SK-N-SH (cell line): ENCODE measurements at regions not wholly inside any gene's neighbourhood (a gene's known extent, or its start where the extent isn't known, plus 50 kb on each side); places are given as distances from the start of the nearest gene placed in this dataset.

Experiments
- CTCF ChIA-PET: fragments of 300-600, 350-600 bp; formaldehyde crosslinking; extraction: SDS; loops from one replicate; lab custom pipeline; 2021; lab: Yijun Ruan, JAX
- POLR2A ChIA-PET: fragments of 350-600 bp; sonication (Branson Sonifier 250); formaldehyde crosslinking; extraction: SDS; loops from one replicate; lab custom pipeline; 2020; ENCODE audit warnings: antibody characterized with exemption, inconsistent platforms; lab: Yijun Ruan, JAX
- DNase-seq: peaks from one replicate; pipeline ENCODE4 v3.0.0; 2012
- H2AFZ ChIP-seq: fragments of 200-600 bp; sonication (generic); 2 replicates; pipeline ENCODE4 v1.8.1; 2016; ENCODE audit warnings: antibody characterized with exemption, mild to moderate bottlenecking, low read depth
- H3F3A ChIP-seq: fragments of 200-600 bp; sonication (generic); replicated peaks from 2 replicates; pipeline ENCODE3; 2016; ENCODE audit warnings: antibody characterized with exemption, mild to moderate bottlenecking; ENCODE audit not compliant: insufficient read depth
- H3K27ac ChIP-seq, 2 experiments: fragments of 200-500 bp in 1 of 2; fragments of 200-600 bp in 1 of 2; sonication (Bioruptor generic) in 1 of 2; sonication (generic), shearing (Covaris generic) in 1 of 2; 2 replicates each; pipeline versions ENCODE4 v1.5.1 to v1.6.1; 2014 to 2016; ENCODE audit warnings: low read depth in 2 of 2, inconsistent platforms in 1 of 2, low read length in 1 of 2, mild to moderate bottlenecking in 1 of 2, mixed read lengths in 1 of 2
- H3K27me3 ChIP-seq: fragments of 200-600 bp; sonication (generic), shearing (Covaris generic); 2 replicates; pipeline ENCODE4 v1.6.1; 2016; ENCODE audit warnings: mixed run types; ENCODE audit not compliant: insufficient read depth
- H3K36me3 ChIP-seq, 2 experiments: fragments of 200-500 bp in 1 of 2; fragments of 200-600 bp in 1 of 2; sonication (Bioruptor generic) in 1 of 2; sonication (generic) in 1 of 2; replicated peaks in 1 of 2; 2 replicates each; pipeline versions ENCODE3 to v1.5.1; 2014 to 2016; ENCODE audit warnings: low read length in 1 of 2, mild to moderate bottlenecking in 1 of 2; ENCODE audit not compliant: insufficient read depth in 2 of 2, control insufficient read depth in 1 of 2
- H3K4me1 ChIP-seq, 2 experiments: fragments of 200-500 bp in 1 of 2; fragments of 200-600 bp in 1 of 2; sonication (Bioruptor generic) in 1 of 2; sonication (generic), shearing (Covaris generic) in 1 of 2; 2 replicates each; pipeline versions ENCODE4 v1.5.1 to v1.6.1; 2014 to 2016; ENCODE audit warnings: low read depth in 1 of 2, low read length in 1 of 2, mixed run types in 1 of 2; ENCODE audit not compliant: insufficient read depth in 2 of 2, control insufficient read depth in 1 of 2
- H3K4me2 ChIP-seq: fragments of 200-600 bp; sonication (generic), shearing (Covaris generic); 2 replicates; pipeline ENCODE4 v1.6.1; 2017; ENCODE audit warnings: mixed run types
- H3K4me3 ChIP-seq, 2 experiments: fragments of 200-500 bp in 1 of 2; fragments of 200-600 bp in 1 of 2; sonication (Bioruptor generic) in 1 of 2; sonication (generic), shearing (Covaris generic) in 1 of 2; 2 replicates each; pipeline versions ENCODE4 v1.5.1 to v1.8.1; 2014 to 2016; ENCODE audit warnings: low read depth in 2 of 2, inconsistent platforms in 1 of 2, low read length in 1 of 2, mild to moderate bottlenecking in 1 of 2, mixed read lengths in 1 of 2, moderate library complexity in 1 of 2
- H3K79me2 ChIP-seq: fragments of 200-600 bp; sonication (generic); 2 replicates; pipeline ENCODE4 v1.8.1; 2017; ENCODE audit warnings: mild to moderate bottlenecking; ENCODE audit not compliant: insufficient read depth
- H3K9ac ChIP-seq: fragments of 200-600 bp; sonication (generic); 2 replicates; pipeline ENCODE4 v1.6.1; 2017; ENCODE audit warnings: mixed run types
- H3K9me2 ChIP-seq: fragments of 200-600 bp; sonication (generic); 2 replicates; pipeline ENCODE4 v1.6.1; 2017; ENCODE audit warnings: mixed run types
- H3K9me3 ChIP-seq: fragments of 200-600 bp; sonication (generic); 2 replicates; pipeline ENCODE4 v1.6.1; 2017; ENCODE audit warnings: mixed run types, mild to moderate bottlenecking, moderate library complexity
- H4K20me1 ChIP-seq: fragments of 200-600 bp; sonication (generic); 2 replicates; pipeline ENCODE4 v1.6.1; 2017; ENCODE audit warnings: mild to moderate bottlenecking, mixed run types; ENCODE audit not compliant: insufficient read depth
- EP300 ChIP-seq, 2 experiments: IDR thresholded peaks; 2 replicates each; pipeline versions ENCODE4 v1.4.0 to v1.6.1; 2012; ENCODE audit warnings: borderline replicate concordance in 1 of 2, low read depth in 1 of 2, low read length in 1 of 2
- FOXJ3 ChIP-seq: sonication (generic); formaldehyde crosslinking; IDR thresholded peaks from 2 replicates; pipeline ENCODE4 v1.5.1; 2020; ENCODE audit warnings: mild to moderate bottlenecking, missing genetic modification reagents
- FOXM1 ChIP-seq: IDR thresholded peaks from 2 replicates; pipeline ENCODE4 v1.4.0; 2012; ENCODE audit warnings: low read depth, mild to moderate bottlenecking
- JUND ChIP-seq: IDR thresholded peaks from 2 replicates; pipeline ENCODE4 v1.4.0; 2012
- NFIC ChIP-seq: IDR thresholded peaks from 2 replicates; pipeline ENCODE4 v1.4.0; 2012; ENCODE audit warnings: borderline replicate concordance
- POLR2AphosphoS5 ChIP-seq: IDR thresholded peaks from 2 replicates; pipeline ENCODE4 v1.6.1; 2012; ENCODE audit warnings: low read depth, low read length
- RAD21 ChIP-seq: IDR thresholded peaks from 2 replicates; pipeline ENCODE4 v1.6.1; 2012; ENCODE audit warnings: mild to moderate bottlenecking, low read length
- REST ChIP-seq: IDR thresholded peaks from 2 replicates; pipeline ENCODE4 v1.6.1; 2012; ENCODE audit warnings: mild to moderate bottlenecking, low read depth, low read length, moderate library complexity
- RFX5 ChIP-seq: IDR thresholded peaks from 2 replicates; pipeline ENCODE4 v1.6.1; 2012; ENCODE audit warnings: mild to moderate bottlenecking, improper control_type of control experiment, low read length
- RXRA ChIP-seq: IDR thresholded peaks from 2 replicates; pipeline ENCODE4 v1.4.0; 2012; ENCODE audit warnings: low read depth, mild to moderate bottlenecking, borderline replicate concordance
- SIN3A ChIP-seq: IDR thresholded peaks from 2 replicates; pipeline ENCODE4 v1.6.1; 2012; ENCODE audit warnings: low read depth, mild to moderate bottlenecking, low read length, moderate library complexity, borderline replicate concordance
- SMC3 ChIP-seq: IDR thresholded peaks from 2 replicates; pipeline ENCODE4 v1.6.1; 2012; ENCODE audit warnings: low read depth, low read length, improper control_type of control experiment
- TCF12 ChIP-seq: IDR thresholded peaks from 2 replicates; pipeline ENCODE4 v1.4.0; 2012
- TEAD4 ChIP-seq: IDR thresholded peaks from 2 replicates; pipeline ENCODE4 v1.4.0; 2012; ENCODE audit warnings: mild to moderate bottlenecking, borderline replicate concordance; ENCODE audit not compliant: insufficient read depth
- USF2 ChIP-seq: fragments of 150-350 bp; IDR thresholded peaks from 2 replicates; pipeline ENCODE4 v1.6.1; 2017; ENCODE audit warnings: antibody characterized with exemption, low read length, low read depth, borderline replicate concordance
- ZBTB33 ChIP-seq: IDR thresholded peaks from 2 replicates; pipeline ENCODE4 v1.4.0; 2012; ENCODE audit warnings: low read depth, borderline replicate concordance
- WGBS: methylation state at CpG from one replicate; pipeline ENCODE4 v1.1.6; 2017; ENCODE audit warnings: low lambda C conversion rate; 5-methylcytosine and 5-hydroxymethylcytosine counted together

GRCh38 chr3:194219826-194220410 lies 84.0 kb downstream of the HES1 start:
- H4K20me1 ChIP-seq: no peaks in the 10 kb centered on the region
- 81% methylated on average over 10 of the region's 10 CpGs for WGBS
- no peaks in the 10 kb centered on the region for H3K36me3 ChIP-seq
- H3K9me2 ChIP-seq: no peaks in the 10 kb centered on the region
- no peaks in the 10 kb centered on the region for H3K9me3 ChIP-seq
- no peaks in the 10 kb centered on the region for H3K79me2 ChIP-seq
- TF ChIP-seq POLR2AphosphoS5 (no peak), NFIC (no peak), TEAD4 (no peak), RXRA (no peak), ZBTB33 (no peak), SMC3 (no peak), TCF12 (no peak), REST (no peak), EP300 (IDR thresholded peaks at IDR 0.05; ENCODE audit: borderline replicate concordance in 1 of 2, low read depth in 1 of 2, low read length in 1 of 2) (no peak), RAD21 (no peak), SIN3A (no peak), RFX5 (no peak), USF2 (no peak), JUND (no peak), FOXJ3 (CRISPR knock-in tag) (no peak), FOXM1 (no peak)
- no peak overlapping the region for H3K4me3 ChIP-seq
- H3K4me2 ChIP-seq: no peak overlapping the region
- H2AFZ ChIP-seq: no peak overlapping the region
- no peak overlapping the region for H3K9ac ChIP-seq
- H3K27ac ChIP-seq: no peak overlapping the region
- CTCF ChIA-PET: no interaction called here
- POLR2A ChIA-PET: no interaction called here
- H3K4me1 ChIP-seq: peaks cover 0 to 22% of the 10 kb centered on the region in 2 experiments; a peak in 1 of 4 replicates
- no peak for DNase-seq
- no peaks in the 10 kb centered on the region; the same call in 1 of the 2 replicates for H3K27me3 ChIP-seq
- H3F3A ChIP-seq: no peaks in the 10 kb centered on the region
